Memory B cell (primary cell): ENCODE measurements at regions not wholly inside any gene's neighbourhood (a gene's known extent, or its start where the extent isn't known, plus 50 kb on each side); places are given as distances from the start of the nearest gene placed in this dataset.

Experiments
- ATAC-seq: fragments of 150-1000 bp; cut with Tn5 transposase; 2 replicates; pipeline ENCODE4 v1.10.0; 2021; ENCODE audit warnings: low read depth, mild to moderate bottlenecking, moderate library complexity
- DNase-seq, 2 donors: peaks; one replicate each; pipeline ENCODE4 v3.0.0; 2022; ENCODE audit warnings: low spot score in 2 of 2
- H3K27ac Mint-ChIP-seq: one replicate; pipeline ENCODE4 v1.8.0; 2022; ENCODE audit warnings: mild to moderate bottlenecking, moderate library complexity, mixed read lengths
- H3K27me3 Mint-ChIP-seq: one replicate; pipeline ENCODE4 v1.8.0; 2022; ENCODE audit warnings: mixed read lengths
- H3K36me3 Mint-ChIP-seq: one replicate; pipeline ENCODE4 v1.8.0; 2022; ENCODE audit warnings: mild to moderate bottlenecking, mixed read lengths
- H3K4me1 Mint-ChIP-seq: one replicate; pipeline ENCODE4 v1.8.0; 2022; ENCODE audit warnings: mixed read lengths
- H3K4me3 Mint-ChIP-seq: one replicate; pipeline ENCODE4 v1.8.0; 2022; ENCODE audit warnings: mild to moderate bottlenecking, moderate library complexity, mixed read lengths
- H3K9me3 Mint-ChIP-seq: one replicate; pipeline ENCODE4 v1.8.0; 2022; ENCODE audit warnings: mixed read lengths

DNA sequence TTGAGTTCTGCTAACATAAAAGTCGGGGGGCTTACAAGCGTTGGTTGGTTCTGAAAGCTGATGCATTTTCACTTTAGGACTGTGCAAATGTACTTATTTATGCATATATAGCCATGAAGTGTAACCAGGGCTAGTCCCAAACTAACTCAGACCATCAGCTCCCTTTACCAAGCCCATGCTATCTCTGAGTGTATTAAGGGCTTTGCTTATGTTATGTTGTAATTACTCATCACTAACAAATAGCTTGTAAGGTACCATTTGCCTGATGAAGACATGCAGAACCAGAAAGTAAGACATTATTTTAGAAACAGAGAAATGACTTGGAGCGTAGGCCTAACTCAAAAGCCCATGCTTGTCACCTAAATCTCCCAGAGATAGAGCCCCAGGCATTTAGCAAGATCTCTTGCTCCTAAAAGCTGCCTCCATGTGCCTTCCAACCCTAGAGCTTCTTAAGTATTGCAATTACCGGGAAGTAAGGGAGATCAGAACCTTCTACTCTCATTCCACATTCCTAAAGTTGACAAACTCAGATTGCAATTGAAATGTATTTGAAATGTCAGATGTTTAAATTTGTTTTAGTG is 362.9 kb upstream of the RBMS3 start:
- no peaks in the 10 kb centered on the region for H3K27me3 Mint-ChIP-seq
- no peaks in the 10 kb centered on the region for H3K36me3 Mint-ChIP-seq
- H3K4me3 Mint-ChIP-seq = no peak overlapping the region
- peaks cover 6% of the 10 kb centered on the region for H3K4me1 Mint-ChIP-seq
- ATAC-seq (no peak), DNase-seq (no peak)
- H3K27ac Mint-ChIP-seq = no peak overlapping the region
- no peaks in the 10 kb centered on the region for H3K9me3 Mint-ChIP-seq

DNA sequence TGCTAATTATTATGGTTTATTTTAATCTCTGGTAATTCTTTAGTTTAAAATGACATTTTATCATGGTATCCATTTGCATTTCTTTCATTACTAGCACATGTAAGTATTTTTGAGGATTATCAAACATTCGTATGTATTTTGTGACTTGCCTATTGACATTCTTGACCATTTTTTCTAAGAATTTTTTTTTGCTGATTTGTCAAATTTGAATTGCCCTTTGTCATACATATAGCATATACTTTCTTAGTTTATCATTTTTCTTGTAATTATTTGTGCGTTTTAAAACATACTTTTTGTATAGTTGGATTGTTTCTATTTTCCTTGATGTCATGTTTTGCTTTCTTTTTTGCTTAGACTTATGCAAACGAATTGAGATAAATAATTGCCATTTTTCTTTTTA is 358.5 kb upstream of the RBMS3 start:
- Mint-ChIP-seq H3K27me3 (no peaks in the 10 kb centered on the region), H3K27ac (no peak overlapping the region), H3K4me3 (no peak overlapping the region), H3K36me3 (no peaks in the 10 kb centered on the region), H3K4me1 (no peaks in the 10 kb centered on the region), H3K9me3 (no peaks in the 10 kb centered on the region)
- DNase-seq (no peak), ATAC-seq (no peak)

DNA sequence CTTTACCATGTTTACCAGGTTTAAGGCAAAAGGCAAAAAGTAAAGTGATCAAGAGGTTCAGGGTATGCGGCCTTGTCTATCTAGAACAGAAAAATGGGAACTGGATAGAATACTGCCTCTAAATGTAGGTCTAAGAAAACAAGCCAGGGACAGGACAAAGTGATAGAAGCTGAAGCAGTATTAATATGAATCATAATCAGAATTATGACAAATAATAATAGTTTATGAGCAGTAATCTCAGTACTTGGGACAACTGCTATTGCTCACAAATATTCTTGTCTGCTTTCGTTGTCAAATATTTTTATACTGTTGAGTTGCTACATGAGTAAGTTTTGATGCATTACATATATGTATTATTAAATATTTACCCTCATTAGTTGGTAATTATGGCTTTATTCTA is 356.9 kb upstream of the RBMS3 start:
- no peak for DNase-seq

DNA sequence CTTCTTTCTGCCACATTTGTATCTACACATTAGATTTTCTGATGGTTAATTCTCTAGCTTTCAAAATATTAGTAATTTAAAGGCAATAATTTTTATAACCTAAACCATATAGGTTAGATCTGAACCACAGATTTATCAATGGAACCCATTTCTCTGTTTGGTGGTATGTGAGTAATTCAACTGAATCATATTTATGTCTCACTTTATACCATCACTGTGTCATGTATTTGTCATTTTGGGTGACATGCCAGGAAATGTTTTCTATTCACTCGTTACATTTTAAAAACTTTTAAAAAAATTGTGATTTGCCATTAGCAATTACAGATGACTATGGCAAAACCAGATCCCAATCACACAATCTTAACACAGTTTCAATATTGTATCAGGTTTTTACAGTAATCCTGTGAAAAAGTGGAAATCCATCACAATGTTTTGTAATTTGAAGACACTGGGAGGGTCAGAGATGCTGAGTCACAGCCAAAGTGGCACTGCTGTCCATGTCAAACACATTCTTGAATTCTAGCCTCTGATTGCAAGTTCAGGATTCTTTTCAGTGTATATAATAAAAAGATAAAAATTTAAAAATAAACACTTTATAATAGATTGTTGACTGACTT is 356.0 kb upstream of the RBMS3 start:
- DNase-seq = no peak
- Mint-ChIP-seq H3K27me3 (no peaks in the 10 kb centered on the region), H3K9me3 (no peaks in the 10 kb centered on the region), H3K4me1 (no peaks in the 10 kb centered on the region), H3K36me3 (no peaks in the 10 kb centered on the region), H3K27ac (no peak overlapping the region), H3K4me3 (no peak overlapping the region)
- ATAC-seq = no peak

More for the DNA sequence above, 356.9 kb upstream of the RBMS3 start:
- Mint-ChIP-seq H3K27me3 (no peaks in the 10 kb centered on the region), H3K36me3 (no peaks in the 10 kb centered on the region), H3K4me1 (no peaks in the 10 kb centered on the region), H3K4me3 (no peak overlapping the region), H3K9me3 (no peaks in the 10 kb centered on the region), H3K27ac (no peak overlapping the region)
- no peak for ATAC-seq

DNA sequence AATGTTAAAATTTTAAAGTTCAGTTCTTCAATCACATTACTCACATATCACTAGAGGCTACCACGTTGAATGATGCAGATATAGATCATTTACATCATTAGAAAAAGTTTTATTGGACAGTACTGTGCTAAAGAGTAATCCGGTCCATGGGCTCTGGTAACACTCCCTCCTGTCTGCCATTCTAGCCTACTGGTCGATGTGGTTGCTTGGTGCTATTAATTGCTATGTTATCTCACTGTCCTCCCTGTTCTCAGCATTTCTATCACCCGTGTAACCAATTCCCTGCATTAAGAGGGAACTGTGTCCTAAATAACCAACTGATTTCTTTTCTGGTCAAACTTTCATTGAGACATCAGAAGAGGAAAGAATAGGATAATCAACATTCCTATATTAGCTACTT is 347.5 kb upstream of the RBMS3 start:
- H3K27me3 Mint-ChIP-seq = no peaks in the 10 kb centered on the region

DNA sequence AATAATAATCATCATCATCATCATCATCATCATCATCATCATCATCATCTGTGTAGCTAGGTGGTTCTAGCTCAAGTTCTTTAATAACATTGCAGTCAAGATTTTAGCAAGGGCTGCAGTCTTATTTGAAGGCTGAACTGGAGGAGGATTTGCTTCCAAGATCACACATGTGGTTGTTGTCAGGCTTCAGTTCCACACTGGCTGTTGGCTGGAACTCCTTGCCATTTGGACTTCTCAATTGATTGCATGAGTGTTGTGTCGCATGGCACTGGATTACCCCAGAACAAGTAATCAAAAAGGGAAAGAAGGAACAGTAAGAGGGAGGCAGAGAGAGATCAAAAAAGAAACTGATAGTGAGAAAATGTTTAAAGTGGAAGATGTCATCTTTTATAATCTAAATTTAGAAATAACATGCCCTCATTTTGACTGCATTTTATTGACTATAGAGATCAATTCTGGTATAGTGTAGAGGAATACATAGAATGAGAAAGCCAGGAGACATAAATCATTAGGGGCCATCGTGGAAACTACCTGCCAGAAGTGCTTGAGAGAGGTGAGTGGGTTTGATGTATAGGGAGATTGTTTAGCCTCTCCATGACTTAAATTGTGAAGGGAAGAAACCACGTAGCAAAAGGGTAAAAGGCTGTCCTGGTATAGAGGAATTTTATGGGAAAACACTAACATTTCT is 346.6 kb upstream of the RBMS3 start:
- no peak for ATAC-seq
- H3K27ac Mint-ChIP-seq = no peak overlapping the region
- no peak overlapping the region for H3K4me3 Mint-ChIP-seq
- H3K9me3 Mint-ChIP-seq = no peaks in the 10 kb centered on the region
- no peaks in the 10 kb centered on the region for H3K27me3 Mint-ChIP-seq
- peaks cover 2% of the 10 kb centered on the region for H3K4me1 Mint-ChIP-seq
- no peaks in the 10 kb centered on the region for H3K36me3 Mint-ChIP-seq
- no peak for DNase-seq

More for the DNA sequence above, 347.5 kb upstream of the RBMS3 start:
- Mint-ChIP-seq H3K4me1 (peaks cover 2% of the 10 kb centered on the region), H3K9me3 (no peaks in the 10 kb centered on the region), H3K27ac (no peak overlapping the region), H3K36me3 (no peaks in the 10 kb centered on the region), H3K4me3 (no peak overlapping the region)
- DNase-seq (no peak), ATAC-seq (no peak)

DNA sequence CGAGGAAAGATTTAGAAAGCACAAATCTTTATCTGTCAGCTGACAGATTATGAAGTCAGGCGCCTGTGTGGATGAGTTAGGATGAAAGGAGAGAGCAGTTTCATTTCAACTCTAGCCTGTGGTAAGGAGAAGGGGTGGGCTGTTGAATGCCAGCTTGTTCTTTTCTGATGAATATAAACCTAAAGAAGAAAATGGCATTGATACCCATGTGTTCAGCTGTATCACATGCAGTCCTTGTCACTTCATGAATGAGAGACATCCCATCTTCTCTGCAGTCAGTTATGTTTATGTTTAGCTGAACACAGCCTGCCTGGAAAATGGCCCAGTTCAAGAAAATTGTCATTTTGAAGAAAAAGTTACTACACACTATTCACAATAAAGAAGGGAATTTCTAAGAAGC is 345.7 kb upstream of the RBMS3 start:
- H3K27me3 Mint-ChIP-seq = no peaks in the 10 kb centered on the region
- H3K36me3 Mint-ChIP-seq = no peaks in the 10 kb centered on the region
- H3K4me1 Mint-ChIP-seq = peaks cover 5% of the 10 kb centered on the region
- H3K9me3 Mint-ChIP-seq = no peaks in the 10 kb centered on the region
- ATAC-seq (no peak), DNase-seq (no peak)
- no peak overlapping the region for H3K4me3 Mint-ChIP-seq
- H3K27ac Mint-ChIP-seq = no peak overlapping the region

DNA sequence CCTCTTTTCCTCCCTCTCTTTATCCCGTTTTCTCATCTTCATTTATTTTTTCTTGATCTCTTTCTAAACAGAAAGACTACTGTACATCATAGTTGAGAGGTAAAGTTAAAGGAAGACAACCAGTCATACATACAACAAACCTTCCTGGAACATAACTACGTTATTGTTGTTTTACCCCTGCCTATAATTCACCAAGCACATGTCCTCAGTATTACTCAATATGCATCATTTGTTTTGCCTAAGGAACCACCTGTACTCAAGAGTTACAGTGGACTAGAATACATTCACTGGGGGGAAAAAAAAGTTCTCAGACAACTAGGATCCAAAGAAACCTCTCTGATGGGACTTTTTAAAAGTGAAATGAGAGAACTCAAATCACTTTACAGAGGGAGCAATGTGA is 344.7 kb upstream of the RBMS3 start:
- Mint-ChIP-seq H3K4me3 (no peak overlapping the region), H3K9me3 (no peaks in the 10 kb centered on the region), H3K36me3 (no peaks in the 10 kb centered on the region), H3K27me3 (no peaks in the 10 kb centered on the region), H3K4me1 (peaks cover 5% of the 10 kb centered on the region), H3K27ac (no peak overlapping the region)
- DNase-seq (no peak), ATAC-seq (no peak)

DNA sequence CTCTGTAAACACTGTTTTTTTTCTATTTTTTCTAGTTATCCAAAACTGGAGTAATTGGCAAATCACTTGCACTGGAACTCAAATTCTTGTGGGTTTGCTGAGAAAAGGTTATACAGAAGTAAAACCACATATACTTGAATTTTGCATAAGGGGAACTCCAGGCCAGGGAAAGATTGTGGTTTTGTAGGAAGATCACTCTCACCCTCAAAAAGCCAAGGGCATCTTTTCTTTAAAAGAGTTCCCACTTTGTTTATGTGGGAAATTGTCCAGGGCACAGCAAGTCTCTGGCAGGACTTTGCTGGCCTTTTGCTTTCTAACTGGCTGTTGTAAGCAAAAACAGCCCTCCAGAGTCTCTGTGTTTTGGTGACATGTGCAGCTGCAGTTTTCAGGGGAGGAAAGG is 340.3 kb upstream of the RBMS3 start:
- no peak overlapping the region for H3K4me3 Mint-ChIP-seq
- no peaks in the 10 kb centered on the region for H3K27me3 Mint-ChIP-seq
- no peak for ATAC-seq
- no peak for DNase-seq
- peaks cover 3% of the 10 kb centered on the region for H3K4me1 Mint-ChIP-seq
- no peak overlapping the region for H3K27ac Mint-ChIP-seq
- H3K9me3 Mint-ChIP-seq = peaks cover 2% of the 10 kb centered on the region
- H3K36me3 Mint-ChIP-seq = no peaks in the 10 kb centered on the region

DNA sequence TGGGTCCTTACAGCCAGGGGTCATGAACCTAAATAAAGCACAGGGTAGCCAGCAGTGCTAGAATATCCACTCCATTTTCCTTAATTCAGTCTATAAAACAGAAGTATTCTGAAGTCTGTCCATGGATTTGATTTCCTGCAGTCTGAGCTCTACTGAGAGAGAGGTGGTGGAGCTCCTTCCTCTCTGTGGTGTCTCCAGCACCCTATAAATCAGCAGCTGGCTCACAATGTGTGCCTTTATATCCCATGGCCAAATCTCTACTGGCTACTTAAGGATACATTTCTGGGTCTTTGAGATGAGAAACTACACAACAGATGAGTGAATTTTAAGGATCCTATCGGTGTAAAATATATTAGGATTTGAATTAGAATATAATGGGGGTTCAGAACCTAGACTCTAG is 339.9 kb upstream of the RBMS3 start:
- Mint-ChIP-seq H3K9me3 (peaks cover 2% of the 10 kb centered on the region), H3K27me3 (no peaks in the 10 kb centered on the region), H3K4me3 (no peak overlapping the region), H3K36me3 (no peaks in the 10 kb centered on the region), H3K4me1 (peaks cover 3% of the 10 kb centered on the region), H3K27ac (no peak overlapping the region)
- DNase-seq (no peak), ATAC-seq (no peak)

DNA sequence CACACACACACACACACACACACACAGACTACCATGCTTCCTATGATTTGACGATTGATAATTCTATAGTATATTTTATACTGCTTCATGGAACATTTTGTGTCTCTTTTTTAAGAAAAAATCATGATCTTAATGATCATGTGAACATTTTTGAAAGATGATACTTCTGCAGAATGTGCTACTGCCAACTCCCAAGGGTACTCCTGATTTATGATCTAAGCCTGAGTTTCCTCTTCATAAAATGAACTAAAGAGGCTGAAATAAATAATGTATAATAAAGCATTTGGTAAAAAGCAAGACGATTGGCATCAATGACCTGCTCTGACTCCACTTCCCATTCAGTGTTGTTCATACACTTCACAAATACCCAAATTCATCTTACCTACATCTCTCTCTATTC is 333.8 kb upstream of the RBMS3 start:
- H3K4me1 Mint-ChIP-seq = peaks cover under 1% of the 10 kb centered on the region
- H3K4me3 Mint-ChIP-seq = no peak overlapping the region
- H3K27ac Mint-ChIP-seq = no peak overlapping the region
- ATAC-seq (no peak), DNase-seq (no peak)
- H3K36me3 Mint-ChIP-seq = no peaks in the 10 kb centered on the region
- no peaks in the 10 kb centered on the region for H3K27me3 Mint-ChIP-seq
- H3K9me3 Mint-ChIP-seq = peaks cover 2% of the 10 kb centered on the region

DNA sequence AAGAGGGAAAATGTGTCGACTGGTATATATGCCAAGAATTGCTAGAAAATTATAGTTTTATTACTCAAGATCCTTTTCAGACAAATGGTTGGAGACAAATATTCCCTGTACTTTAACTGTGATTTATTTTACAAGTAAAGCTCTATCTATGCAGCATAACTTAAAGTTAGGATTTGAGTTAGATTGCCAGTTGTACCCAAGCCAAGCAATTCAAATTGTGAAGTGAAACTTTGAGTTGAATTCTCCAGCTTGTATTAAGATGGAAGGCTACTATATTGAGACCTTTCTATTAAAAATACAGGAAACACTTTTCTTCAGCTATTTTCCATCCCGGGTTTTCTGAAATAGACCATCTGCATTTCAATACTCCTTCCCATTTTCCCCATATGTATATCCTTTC is 333.1 kb upstream of the RBMS3 start:
- Mint-ChIP-seq H3K9me3 (peaks cover 2% of the 10 kb centered on the region), H3K36me3 (no peaks in the 10 kb centered on the region), H3K4me3 (no peak overlapping the region), H3K4me1 (peaks cover 3% of the 10 kb centered on the region), H3K27me3 (no peaks in the 10 kb centered on the region), H3K27ac (no peak overlapping the region)
- DNase-seq = no peak
- ATAC-seq = no peak

DNA sequence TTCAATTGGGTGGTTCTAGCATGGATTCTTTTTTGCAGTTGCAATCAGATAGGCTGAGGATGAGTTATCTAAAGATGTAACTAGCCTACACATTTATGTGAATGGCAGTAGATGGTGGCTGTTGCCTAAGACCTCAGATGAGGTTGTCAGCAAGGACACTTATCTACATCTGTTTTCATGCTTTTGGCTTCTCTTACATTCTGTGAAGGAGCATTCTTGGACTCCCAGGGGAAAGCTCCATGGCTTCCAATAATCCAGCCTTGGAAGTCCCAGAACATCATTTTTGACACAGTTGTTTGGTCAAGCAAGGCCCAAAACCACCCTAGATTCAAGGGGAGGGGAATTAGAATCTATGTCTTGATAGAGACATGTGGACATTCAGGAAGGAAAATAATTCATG is 332.2 kb upstream of the RBMS3 start:
- no peaks in the 10 kb centered on the region for H3K27me3 Mint-ChIP-seq
- H3K4me1 Mint-ChIP-seq = peaks cover 3% of the 10 kb centered on the region
- no peak for DNase-seq
- no peaks in the 10 kb centered on the region for H3K36me3 Mint-ChIP-seq
- no peak overlapping the region for H3K4me3 Mint-ChIP-seq
- no peak for ATAC-seq
- H3K27ac Mint-ChIP-seq = no peak overlapping the region
- peaks cover 2% of the 10 kb centered on the region for H3K9me3 Mint-ChIP-seq

DNA sequence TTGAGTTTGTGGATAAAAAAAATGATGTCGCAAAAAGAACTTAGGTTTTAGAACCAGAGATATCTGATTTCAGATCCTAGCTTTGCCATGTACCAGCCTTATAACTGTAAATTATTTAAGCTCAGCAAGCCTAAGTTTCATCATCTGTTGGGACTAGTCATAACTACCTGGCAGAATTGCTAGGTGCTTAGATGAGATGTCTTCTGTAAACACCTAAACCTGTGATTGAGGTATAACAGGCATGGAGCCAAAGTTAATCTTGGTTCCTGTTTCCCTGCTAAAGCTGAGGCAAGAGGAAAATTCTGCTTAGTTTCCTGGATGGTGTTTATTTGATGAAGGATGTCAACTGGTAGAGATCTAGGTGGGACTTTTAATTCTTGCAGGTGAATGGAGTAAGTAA is 331.3 kb upstream of the RBMS3 start:
- Mint-ChIP-seq H3K27ac (no peak overlapping the region), H3K4me1 (peaks cover 3% of the 10 kb centered on the region), H3K36me3 (no peaks in the 10 kb centered on the region), H3K27me3 (no peaks in the 10 kb centered on the region), H3K4me3 (no peak overlapping the region), H3K9me3 (no peaks in the 10 kb centered on the region)
- ATAC-seq (no peak), DNase-seq (no peak)

DNA sequence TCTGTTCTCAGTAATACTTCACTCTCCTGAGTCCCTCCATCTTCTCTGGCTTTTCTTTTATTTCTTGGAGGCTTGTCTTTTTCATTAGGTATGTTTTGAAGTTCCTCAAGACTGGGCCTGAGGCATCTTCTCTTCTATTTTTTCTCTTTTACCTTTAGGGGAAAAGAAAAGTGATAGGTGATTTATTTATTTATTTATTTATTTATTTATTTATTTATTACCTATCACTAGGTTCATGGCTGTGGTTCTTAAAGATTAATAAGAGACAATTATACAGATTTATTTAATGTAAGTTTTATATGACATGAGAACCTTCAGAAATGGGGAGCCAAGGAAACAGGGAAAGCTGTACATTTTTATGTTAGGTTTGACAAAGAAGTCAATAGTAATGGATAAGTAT is 330.3 kb upstream of the RBMS3 start:
- H3K36me3 Mint-ChIP-seq = no peaks in the 10 kb centered on the region
- peaks cover 3% of the 10 kb centered on the region for H3K4me1 Mint-ChIP-seq
- DNase-seq = no peak
- H3K27ac Mint-ChIP-seq = no peak overlapping the region
- no peak overlapping the region for H3K4me3 Mint-ChIP-seq
- H3K27me3 Mint-ChIP-seq = peaks cover 2% of the 10 kb centered on the region
- no peak for ATAC-seq
- peaks cover 2% of the 10 kb centered on the region for H3K9me3 Mint-ChIP-seq
